NCI-H187 treated with DMSO at 0.1 percent for 48 hours (cell line): ENCODE measurements at regions not wholly inside any gene's neighbourhood (a gene's known extent, or its start where the extent isn't known, plus 50 kb on each side); places are given as distances from the start of the nearest gene placed in this dataset.
"Not testable (repeated sequence)": the region's sequence is repeated elsewhere in the genome, so short reads cannot be mapped to it uniquely, and the experiment has no call there.

Experiments used
- DNase-seq: peaks from one replicate; lab custom pipeline; 2025; lab: John Stamatoyannopoulos, UW

DNA sequence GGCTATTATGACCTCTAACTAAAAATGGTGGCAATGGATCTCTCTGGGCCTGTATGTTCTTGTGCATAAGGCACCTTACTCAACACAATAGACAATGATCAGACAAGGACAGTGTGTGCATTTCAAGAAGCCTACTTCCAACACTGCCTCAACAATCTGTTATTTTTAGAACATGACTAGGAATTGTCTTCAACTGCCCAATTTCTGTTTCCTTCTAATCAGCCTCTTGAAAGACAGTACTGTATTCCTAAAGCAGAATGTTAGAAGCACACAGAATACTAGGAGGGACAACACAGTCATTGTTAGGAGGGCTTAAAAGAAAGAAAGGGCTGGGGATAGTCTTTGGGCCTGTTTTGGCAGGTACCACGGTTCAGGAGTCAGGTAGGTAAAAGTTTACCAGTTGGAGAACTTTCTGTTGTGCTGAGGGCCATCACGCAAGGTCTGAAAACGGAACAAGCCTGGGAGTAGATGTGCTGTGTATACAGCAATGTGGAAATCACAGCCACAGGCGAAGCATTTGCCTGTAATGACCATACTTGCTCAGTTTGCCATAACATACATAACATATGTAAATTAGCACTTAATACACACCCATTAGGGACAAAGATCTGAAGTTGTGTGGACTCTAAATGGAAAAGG lies 100.8 kb upstream of the ATXN3L start:
- no peak for DNase-seq

DNA sequence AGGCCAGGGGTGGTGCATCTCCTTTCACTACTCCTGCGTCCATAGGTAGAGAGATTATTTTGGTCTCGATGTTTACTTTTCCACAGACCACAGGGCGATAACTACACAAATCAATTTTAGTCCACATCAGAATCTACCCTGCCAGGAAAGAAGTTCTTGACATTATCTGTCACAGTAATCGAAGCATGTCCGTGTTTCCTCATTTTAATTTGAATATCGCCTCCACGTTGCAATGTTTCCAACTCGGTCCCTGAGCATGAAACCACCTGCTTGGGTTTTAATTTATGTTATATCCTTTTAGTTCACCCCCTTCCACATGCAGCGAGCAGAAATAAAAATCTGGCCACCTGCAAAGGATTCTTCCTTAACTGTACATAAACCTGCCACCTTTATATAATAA lies 100.1 kb upstream of the ATXN3L start:
- no peak for DNase-seq

DNA sequence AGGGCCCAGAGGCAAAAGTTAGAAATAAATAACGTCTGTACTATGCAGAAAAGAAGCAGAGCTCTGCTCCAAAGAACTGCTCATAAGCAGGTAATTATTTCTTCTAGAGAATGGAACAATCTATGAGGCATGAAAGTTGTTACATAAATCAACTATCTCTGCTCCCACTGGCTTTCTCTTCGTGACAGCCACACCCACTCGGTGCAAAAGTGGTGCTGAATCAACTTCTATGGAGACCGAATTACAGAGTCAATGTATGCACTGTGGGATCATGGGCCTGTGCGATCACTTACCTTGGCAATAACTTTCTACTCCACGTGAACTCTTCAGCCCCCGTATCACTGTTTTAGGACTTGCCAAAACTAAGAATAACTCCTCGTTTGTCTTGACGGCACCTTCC lies 99.4 kb upstream of the ATXN3L start:
- no peak for DNase-seq

DNA sequence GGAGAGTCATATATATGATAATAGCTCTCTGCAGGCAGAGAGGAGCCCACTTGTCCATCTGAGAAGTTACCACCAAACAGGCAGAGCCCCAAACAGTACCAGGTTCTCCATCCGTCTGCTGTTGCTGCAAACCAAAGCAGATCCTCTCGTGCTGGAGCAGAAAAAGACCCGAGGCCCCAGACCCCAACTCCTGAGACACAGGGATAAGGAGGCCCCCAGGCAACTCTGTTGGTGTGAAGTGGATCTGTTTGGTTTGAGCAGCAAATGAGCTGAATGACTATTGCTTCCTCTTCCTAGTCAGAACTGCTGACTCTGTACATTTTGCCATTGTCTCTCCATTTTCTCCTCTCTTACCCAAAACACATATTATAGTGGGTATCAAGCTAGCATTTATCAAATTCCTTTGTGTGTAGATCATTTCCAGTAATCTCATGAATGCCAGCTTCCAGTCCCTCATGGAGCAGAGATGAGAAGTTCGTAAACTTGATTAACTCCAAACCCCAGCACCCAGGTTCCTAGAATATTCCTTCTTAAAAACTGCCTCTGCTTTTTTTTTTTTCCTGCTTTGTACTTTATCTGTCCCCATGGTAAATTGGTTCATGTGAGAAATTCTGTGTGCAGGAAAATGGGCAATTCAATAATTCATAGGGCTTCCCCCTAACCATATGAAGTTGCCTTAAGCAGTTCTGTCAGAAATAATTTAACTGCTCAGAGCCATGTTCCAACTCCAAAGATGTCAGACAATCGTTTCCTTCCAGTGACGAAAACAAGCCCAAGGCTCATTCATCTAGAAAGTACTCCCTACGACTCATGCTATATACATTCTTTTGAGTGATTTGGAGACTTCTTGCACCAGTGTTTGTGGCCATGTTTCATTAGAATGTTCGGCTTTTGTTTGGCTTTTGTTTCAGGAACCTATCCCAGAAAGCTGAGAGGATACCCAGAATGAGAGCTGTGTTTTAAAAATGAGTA lies 98.6 kb upstream of the ATXN3L start:
- no peak for DNase-seq

DNA sequence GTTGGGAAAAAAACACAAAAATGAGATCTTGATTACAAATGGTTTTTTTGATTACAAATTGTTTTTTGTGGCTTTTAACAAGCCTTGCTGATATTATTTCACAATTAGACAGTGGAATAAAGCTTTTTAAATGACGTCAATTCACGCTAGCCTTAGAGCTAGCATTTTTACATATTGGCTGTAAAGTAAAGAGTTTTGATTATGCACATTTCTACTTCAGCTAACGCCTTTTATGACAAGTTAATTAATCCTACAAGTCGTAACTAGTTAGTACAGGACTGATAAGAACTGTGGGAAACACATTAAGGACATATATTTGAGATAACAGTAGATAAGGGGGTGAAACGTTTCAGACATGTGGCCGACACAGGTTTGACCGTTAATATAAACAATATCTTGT lies 95.7 kb upstream of the ATXN3L start:
- DNase-seq = no peak

DNA sequence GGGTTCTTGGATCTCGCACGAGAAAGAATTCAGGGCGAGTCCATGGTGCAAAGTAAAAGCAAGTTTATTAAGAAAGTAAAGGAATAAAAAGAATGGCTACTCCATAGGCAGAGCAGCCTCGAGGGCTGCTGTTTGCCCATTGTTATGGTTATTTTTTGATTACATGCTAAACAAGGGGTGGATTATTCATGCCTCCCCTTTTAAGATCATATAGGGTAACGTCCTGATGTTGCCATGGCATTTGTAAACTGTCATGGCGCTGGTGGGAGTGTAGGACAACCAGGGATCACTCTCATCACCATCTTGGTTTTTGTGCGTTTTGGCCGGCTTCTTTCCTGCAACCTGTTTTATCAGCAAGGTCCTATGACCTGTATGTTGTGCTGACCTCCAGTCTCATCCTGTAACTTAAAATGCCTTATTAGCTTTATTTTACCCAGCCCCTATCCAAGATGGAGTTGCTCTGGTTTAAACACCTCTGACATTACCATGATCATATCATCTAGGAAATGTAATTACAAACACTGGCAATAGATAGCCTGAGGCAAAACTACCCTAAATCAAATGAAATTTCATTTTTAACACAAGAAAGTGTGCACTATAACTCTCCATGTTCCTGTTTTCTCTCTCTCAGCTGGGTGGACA lies 94.3 kb upstream of the ATXN3L start:
- no peak for DNase-seq

DNA sequence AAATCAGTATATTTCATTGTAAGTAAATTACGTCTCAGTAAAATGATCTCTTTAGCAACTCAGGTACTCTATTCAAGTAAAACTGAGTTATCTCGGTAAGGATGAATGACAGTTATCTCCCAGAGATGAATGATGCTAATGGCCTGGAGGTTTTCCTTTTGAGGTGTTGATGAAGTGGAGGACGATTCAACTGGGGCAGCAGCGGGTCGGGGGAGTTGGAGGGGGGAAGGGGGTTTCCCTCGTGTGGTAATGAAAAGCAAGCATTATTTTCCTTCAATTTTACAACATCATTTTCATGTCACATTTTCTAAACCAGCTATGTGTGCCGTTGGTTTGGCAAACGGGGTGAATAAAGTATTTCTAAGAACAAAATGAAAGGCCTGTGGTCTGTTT lies 92.4 kb upstream of the ATXN3L start:
- no peak for DNase-seq

DNA sequence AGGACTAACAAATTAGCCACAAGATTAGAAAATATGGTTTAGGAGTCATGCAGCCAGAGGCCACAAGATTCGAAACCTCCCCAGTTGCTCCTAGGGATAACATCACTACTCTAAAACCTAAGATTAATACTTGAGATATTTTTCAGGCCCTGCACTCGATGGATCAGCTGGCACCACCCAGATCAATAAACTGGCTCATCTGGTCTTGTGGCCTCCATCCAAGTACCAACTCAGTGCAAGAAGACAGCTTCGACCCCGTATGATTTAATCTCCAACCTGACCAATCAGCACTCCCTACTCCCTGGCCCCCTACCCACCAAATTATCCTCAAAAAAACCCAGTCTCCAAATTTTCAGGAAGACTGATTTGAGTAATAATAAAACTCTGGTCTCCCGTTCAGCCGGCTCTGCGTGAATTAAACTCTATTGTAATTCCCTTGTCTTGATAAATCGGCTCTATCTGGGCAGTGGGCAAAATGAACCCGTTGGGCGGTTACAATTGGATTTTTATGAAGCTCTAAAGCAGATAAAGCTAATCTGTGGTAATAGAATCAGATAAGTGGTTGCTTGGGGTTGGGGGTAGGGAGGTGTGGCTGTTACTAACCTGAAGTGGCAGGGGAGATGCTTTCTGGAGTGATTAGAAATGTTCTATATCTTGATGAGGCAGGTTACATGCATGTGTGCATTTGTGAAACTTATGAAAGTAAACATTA lies 91.8 kb upstream of the ATXN3L start:
- no peak for DNase-seq

DNA sequence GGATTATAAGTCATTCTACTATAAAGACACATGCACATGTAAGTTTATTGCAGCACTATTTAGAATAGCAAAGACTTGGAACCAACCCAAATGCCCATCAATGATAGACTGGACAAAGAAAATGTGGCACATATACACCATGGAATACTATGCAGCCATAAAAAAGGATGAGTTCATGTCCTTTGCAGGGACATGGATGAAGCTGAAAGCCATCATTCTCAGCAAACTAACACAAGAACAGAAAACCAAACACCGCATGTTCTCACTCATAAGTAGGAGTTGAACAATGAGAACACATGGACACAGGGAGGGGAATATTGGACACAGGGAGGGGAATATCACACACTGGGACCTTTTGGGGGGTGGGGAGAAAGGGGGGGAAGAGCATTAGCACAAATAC lies 88.7 kb upstream of the ATXN3L start:
- DNase-seq = not testable (repeated sequence)

DNA sequence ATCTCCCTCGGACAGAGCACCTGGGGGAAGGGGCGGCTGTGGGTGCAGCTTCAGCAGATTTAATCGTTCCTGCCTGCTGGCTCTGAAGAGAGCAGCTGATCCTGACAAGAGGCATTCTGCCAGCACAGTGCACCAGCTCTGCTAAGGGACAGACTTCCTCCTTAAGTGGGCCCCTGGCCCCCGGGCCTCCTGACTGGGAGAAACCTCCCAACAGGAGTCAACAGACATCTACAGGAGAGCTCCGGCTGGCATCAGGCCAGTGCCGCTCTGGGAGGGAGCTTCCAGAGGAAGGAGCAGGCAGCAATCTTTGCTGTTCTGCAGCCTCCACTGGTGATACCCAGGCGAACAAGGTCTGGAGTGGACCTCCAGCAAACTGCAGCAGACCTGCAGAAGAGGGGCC lies 84.9 kb upstream of the ATXN3L start:
- not testable (repeated sequence) for DNase-seq

DNA sequence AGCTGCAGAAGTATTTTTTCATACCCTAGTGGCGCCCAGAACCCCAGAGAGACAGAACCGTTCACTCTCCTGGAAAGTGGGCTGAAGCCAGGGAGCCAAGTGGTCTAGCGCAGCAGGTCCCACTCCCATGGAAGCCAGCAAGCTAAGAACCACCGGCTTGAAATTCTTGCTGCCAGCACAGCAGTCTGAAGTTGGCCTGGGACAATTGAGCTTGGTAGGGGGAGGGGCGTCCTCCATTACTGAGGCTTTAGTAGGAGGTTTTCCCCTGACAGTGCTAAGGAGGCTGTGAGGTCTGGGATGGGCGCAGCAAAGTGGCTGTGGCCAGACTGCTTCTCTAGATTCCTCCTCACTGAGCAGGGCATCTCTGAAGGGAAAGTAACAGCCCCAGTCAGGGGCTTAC lies 84.5 kb upstream of the ATXN3L start:
- DNase-seq = no peak

DNA sequence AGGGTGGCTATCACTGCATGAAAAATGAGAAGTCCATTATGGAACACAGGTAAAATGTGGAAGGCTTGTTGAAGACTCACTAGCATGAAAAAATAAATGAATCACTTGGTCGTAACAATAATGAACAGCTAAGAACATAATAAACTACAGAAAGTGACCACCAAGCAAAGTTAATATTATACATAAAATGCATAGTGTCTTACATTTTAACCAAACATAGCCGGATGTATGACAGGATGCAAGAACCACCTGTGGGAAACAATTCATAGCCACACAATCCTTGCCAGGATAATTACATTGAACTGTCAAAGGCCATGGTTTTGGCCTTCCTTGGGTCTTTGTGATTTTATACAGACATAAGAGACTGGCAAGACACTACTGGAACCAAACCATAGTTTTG lies 81.9 kb upstream of the ATXN3L start:
- no peak for DNase-seq

DNA sequence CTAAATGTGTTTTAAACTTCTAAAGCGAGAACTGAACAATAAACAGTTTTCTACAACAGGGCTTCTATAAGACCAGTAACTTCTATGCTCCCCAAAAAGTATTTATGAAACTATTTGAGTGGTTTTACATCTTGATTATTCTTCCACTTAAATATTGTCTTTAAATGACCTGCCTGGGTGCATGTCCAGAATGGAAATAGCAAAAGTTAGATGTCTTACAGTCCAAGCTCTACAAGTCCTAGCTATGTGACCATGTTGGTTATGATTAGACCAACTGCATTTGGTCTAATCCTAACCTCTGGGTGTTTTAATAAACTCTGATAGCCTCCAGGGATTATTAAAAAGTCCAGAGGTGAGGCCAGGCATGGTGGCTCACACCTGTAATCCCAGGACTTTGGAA lies 79.0 kb upstream of the ATXN3L start:
- no peak for DNase-seq

DNA sequence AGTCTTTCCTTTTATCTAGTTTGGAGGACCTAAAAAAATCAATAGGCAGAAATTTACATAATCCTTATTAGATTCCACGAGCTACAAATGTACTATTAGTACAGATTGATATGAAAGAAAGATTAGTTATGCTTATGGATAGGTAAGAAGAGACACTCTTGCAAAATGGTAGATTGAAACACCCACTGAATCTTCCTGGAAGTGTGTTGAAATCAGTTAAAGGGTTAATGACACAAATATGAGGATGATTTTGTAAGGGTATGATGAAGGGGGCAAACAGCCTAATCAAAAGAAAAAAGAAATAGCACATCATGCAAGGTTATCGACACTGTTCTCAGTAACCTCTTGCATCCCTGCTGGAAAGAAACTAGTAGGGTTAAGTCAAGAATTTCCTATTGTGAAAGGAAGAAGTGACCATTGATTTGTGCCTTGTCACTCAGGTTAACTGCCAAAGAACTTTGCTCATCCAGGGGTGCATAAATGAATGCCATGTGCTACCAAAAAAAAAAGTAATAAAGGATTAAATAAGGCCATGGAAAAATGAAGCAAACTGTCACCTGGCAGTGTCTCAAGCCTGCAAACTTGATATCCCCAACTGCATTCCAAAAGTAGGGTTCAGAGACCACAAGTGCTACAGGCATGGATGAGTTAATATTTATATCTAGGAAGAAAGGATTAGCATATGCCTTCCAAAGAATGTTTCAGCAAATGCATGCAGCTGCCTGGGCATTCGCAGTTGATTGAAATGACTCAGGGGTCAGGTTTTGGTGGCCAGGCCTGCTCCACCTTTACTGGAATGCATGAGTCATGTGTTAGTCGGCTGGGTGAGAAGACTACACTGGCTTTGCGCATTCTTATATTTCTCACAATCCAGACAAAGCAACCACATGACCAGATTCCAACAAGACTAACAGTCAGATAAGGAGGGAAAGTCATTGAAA lies 78.3 kb upstream of the ATXN3L start:
- no peak for DNase-seq

DNA sequence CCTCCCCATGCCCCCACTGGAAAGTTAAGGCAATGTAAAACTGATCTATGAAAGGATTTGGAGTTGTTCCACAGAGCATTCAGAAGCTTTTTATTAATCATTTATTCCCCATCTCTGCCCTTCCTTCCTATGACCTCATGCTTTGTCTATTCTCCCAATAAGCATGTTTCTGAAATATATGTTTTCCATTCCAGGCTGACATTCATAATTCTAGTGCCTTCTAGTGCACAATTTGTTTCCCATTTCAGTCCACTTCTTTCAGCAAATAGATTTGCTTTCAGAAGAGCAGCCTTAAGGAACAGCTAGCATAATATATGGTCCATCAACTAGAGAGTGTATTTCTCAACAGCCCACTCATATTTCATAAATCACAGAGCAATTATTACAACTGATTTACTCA lies 77.1 kb upstream of the ATXN3L start:
- no peak for DNase-seq

DNA sequence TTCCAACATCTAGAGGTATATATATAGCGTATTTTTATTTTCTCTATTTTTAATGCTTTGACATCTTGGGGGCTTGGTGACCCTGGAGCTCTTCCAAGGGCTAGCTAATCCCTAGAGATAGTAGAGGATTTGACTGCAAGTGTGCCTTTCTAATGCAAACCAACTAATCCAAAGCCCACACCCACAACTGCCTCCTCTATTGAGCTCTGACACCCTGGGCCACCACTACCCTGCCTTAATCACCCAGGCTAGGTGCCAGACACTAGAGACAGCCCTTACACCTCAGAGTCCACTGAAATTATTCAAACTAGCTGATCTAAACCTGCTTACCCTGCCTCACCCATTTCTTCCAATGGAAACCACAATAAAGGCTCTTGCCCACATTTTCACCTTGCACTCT lies 69.6 kb upstream of the ATXN3L start:
- no peak for DNase-seq

DNA sequence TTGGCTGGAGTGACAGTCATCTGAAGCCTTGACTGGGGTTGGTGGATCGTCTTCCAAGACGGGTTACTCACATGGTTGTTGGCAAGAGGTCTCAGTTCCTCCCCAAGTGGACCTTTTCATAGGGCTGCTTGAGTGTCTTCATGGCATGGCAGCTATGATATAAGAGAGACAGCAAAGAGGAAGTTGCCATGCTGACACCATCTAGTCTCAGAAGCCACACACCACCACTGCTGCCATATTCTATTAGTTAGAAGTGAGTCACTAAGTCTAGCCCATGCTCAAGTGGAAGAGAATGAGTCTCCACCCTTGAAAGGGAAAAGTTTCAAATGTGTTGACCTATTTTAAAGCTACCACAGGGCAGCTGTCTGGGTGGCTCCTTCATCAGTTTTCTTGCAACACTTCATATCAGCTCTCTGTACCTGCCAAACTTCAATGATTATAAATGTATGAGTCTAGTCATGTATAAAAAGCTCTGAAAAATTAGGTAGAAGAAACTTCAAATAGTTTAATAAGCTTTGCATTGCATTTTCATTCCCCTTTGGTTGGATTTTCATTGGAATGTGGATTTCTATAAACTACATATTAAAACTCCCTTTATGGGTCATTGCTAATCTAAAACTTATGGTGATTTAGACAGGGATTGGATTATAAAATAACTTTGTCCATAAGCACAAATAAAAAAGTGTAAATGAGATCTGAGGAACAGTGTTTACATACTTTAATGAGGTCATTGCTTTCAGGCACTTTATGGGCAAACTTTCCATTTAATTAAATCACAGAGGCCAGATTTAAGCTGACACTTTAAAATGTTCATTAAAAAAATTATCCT lies 68.0 kb upstream of the ATXN3L start:
- DNase-seq = no peak

DNA sequence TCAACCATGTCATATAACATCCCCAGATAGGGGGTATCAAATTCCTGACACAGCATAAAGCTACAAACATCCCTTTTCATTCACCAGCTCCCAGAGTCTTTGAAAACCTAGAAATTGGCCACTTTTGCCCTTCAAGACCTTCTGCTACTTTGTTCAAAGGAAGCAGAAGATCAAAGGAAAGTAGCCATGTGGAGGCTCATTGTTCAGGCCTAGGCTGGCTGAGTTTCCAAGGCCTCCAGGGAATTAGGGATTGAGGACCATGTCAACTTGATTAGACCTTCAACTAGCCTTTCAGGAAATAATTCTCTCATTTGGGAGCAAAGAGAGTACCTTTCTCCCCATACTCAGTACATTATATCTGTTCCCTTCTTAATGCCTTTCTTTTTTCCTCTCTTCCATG lies 66.8 kb upstream of the ATXN3L start:
- DNase-seq = no peak

DNA sequence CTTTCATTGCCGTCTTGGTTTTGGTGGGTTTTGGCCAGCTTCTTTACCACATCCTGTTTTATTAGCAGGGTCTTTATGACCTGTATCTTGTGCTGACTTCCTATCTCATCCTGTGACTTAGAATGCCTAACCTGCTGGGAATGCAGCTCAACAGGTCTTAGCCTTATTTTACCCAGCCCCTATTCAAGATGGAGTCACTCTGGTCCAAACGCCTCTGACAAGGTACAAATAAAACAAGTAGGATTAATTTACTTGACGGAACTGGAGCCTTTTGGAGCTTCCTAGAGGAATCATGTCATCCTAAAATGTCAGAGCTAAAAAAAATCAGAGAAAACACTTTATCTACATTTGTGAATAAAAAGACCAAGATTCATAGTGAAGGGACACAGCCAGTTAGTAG lies 66.2 kb upstream of the ATXN3L start:
- DNase-seq = no peak

DNA sequence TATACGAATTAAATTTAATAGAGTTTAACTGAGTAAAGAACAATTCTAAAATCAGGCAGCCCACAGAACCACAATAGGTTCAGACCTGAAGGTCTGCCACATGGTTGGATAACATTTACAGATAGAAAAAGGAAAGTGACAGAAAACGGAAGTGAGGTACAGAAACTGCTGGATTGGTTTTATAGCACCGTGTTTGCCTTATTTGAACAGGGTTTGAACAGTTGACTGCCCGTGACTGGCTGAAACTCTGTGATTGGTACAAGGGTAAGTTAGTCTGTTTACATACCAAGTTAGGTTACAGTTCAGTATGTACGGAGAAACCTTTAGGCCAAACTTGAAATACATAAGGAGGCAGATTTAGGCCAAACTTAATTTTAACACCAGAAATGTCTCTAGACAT lies 64.1 kb upstream of the ATXN3L start:
- no peak for DNase-seq
